BLaER1 (cell line): ENCODE measurements at regions not wholly inside any gene's neighbourhood (a gene's known extent, or its start where the extent isn't known, plus 50 kb on each side); places are given as distances from the start of the nearest gene placed in this dataset.
"Not testable (repeated sequence)": the region's sequence is repeated elsewhere in the genome, so short reads cannot be mapped to it uniquely, and the experiment has no call there.

ENCODE experiments used
- H3K27ac ChIP-seq: shearing (Covaris generic); formaldehyde crosslinking; 2 replicates; pipeline ENCODE4 v1.8.1; 2022
- H3K27me3 ChIP-seq: shearing (Covaris generic); formaldehyde crosslinking; 2 replicates; pipeline ENCODE4 v1.8.1; 2022
- H3K36me3 ChIP-seq: shearing (Covaris generic); formaldehyde crosslinking; 2 replicates; pipeline ENCODE4 v1.8.1; 2022
- H3K4me1 ChIP-seq: shearing (Covaris generic); formaldehyde crosslinking; 2 replicates; pipeline ENCODE4 v1.8.1; 2022
- H3K4me2 ChIP-seq: shearing (Covaris generic); formaldehyde crosslinking; 2 replicates; pipeline ENCODE4 v1.8.1; 2022
- H3K4me3 ChIP-seq: shearing (Covaris generic); formaldehyde crosslinking; 2 replicates; pipeline ENCODE4 v1.8.1; 2022
- H3K9ac ChIP-seq: shearing (Covaris generic); formaldehyde crosslinking; 2 replicates; pipeline ENCODE4 v1.8.1; 2022
- H3K9me3 ChIP-seq: shearing (Covaris generic); formaldehyde crosslinking; 2 replicates; pipeline ENCODE4 v1.8.1; 2022
- H4K20me1 ChIP-seq: shearing (Covaris generic); formaldehyde crosslinking; 2 replicates; pipeline ENCODE4 v1.8.1; 2022
- Cebpa-rat ChIP-seq: shearing (Covaris generic); IDR thresholded peaks from 2 replicates; pipeline ENCODE4 v1.8.1; 2022

DNA sequence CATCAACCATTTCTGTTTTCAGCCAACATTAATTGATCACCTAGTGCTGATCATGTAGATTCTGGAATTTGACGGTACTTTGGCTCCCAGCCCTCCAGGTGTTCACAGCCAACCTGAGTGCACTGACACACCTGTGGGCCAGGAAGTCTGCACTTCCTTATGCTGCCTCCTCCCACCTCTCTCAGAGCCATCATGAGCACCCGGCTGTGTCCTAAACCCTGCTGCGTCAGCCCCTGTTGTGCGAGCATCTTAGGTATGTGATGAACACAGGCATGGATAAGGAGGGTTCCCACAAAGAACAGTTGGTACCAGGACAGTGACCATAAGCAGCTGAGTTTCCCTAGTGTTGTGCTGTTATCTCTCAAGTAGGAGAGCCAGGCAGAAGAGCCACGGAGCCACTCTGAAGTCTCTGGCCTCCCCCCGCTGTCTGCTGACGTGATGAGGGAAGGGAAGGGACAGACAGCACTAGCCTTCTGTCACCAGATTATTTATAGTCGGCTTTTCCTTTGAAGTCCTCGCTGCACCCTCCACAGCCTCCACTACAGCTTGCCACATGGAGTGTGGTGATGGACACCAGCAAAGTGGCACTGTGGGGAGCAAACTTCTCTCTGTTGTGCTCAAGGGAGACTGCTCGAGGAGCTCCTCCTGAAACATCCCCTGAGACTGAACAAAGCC lies 162.8 kb upstream of the ANKFN1 start:
- Histone ChIP-seq H3K9me3 (peaks cover 18% of the 10 kb centered on the region), H3K4me3 (no peak overlapping the region), H3K27me3 (no peaks in the 10 kb centered on the region), H3K4me1 (no peaks in the 10 kb centered on the region), H3K4me2 (no peak overlapping the region), H3K36me3 (no peaks in the 10 kb centered on the region), H3K27ac (no peak overlapping the region), H4K20me1 (no peaks in the 10 kb centered on the region), H3K9ac (no peak overlapping the region)
- no peak for TF ChIP-seq Cebpa-rat

DNA sequence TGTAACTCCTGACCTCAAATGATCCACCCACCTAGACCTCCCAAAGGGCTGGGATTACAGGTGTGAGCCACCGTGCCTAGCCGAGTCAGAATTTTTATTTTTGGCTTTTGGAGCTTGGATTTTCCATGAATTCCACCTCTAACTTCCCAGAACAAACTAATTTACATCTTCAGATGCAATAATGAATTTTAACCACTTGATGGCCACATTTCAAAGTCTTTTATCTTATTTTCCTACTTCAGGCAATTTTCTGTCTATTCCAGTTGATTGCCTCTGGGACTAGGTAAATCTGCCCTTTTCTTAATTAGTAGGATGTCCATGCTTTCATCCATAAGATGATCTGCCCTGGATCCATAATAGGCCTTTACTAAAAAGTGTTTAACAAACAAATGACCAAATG lies 156.4 kb upstream of the ANKFN1 start:
- Histone ChIP-seq H3K9ac (no peak overlapping the region), H3K27ac (no peak overlapping the region), H3K4me1 (no peaks in the 10 kb centered on the region), H3K27me3 (no peaks in the 10 kb centered on the region), H3K4me2 (no peak overlapping the region), H3K9me3 (peaks cover 18% of the 10 kb centered on the region), H3K36me3 (no peaks in the 10 kb centered on the region), H4K20me1 (no peaks in the 10 kb centered on the region), H3K4me3 (no peak overlapping the region)
- TF ChIP-seq Cebpa-rat = no peak

DNA sequence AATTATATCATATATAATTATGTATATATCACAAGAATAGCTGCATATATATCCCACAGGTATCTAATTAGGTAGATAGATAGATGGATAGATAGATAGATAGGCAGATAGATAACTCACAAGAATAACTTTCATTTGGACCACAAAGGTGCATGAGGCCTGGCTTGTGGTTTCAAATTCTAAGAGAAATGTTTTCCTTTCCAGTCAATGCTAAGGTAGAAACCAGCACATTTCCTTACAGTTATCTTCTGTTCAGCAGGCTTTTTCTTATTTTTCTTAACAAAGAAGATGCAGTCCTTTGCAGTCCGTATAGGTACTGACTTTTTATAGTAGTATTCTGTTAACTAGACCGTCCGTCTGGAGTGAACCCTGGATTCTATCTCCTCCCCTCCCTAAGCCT lies 152.9 kb upstream of the ANKFN1 start:
- Histone ChIP-seq H3K9ac (no peak overlapping the region), H3K36me3 (no peaks in the 10 kb centered on the region), H4K20me1 (no peaks in the 10 kb centered on the region), H3K27ac (no peak overlapping the region), H3K4me2 (no peak overlapping the region), H3K27me3 (no peaks in the 10 kb centered on the region), H3K4me3 (no peak overlapping the region), H3K4me1 (no peaks in the 10 kb centered on the region), H3K9me3 (no peaks in the 10 kb centered on the region; the same call in 1 of the 2 replicates)
- TF ChIP-seq Cebpa-rat = no peak

DNA sequence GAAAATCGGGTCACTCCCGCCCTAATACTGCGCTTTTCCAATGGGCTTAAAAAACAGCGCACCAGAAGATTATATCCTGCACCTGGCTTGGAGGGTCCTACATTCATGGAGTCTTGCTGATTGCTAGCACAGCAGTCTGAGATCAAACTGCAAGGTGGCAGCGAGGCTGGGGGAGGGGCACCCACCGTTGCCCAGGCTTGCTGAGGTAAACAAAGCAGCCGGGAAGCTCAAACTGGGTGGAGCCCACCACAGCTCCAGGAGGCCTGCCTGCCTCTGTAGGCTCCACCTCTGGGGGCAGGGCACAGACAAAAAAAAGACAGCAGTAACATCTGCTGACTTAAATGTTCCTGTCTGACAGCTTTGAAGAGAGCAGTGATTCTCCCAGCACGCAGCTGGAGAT lies 150.6 kb upstream of the ANKFN1 start:
- not testable (repeated sequence) for H3K4me2 ChIP-seq, H3K4me3 ChIP-seq, H4K20me1 ChIP-seq, H3K9ac ChIP-seq, H3K4me1 ChIP-seq, H3K27me3 ChIP-seq, H3K9me3 ChIP-seq, H3K27ac ChIP-seq, H3K36me3 ChIP-seq

DNA sequence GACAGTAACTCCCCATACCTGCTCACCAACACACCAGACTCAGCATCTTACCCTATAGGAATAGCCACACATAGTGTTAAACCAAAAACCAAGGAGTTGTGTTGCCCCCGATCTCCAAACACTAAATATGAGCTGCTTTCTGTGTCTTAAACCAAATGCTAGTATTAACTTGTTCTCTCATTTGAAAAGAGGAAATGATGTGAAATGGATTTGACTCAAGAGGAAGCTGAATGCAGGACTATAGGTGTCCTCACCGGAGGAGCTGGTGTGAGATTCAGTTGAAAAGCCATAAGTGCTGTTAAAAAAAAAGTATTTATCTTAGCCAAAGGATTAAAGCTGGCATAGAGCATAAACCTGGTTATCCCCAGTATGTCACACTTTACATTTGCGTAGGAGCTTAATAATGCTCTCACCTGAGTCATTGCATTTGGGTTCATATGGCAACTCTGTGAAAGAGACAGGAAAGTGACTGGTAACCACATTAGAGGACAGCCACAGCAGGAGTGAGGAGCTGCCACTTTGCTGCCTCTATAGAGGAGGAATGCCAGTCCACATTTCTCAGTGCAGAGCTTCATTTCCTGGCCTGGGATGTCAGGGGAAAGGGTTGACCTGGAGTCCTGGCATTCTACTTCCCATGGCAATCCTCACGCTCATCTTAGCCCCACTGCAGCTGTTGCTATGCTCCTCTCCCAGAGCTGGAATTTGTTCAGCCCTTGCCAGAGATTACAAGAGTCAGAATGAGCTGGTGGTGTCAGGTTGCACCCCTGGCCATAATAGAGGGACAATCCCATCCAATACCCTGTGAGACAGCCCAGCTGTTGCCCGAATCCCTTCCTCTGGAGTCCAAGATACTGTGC lies 143.3 kb upstream of the ANKFN1 start:
- Histone ChIP-seq H3K27me3 (no peaks in the 10 kb centered on the region), H3K9ac (no peak overlapping the region), H3K4me3 (no peak overlapping the region), H3K36me3 (no peaks in the 10 kb centered on the region), H3K9me3 (no peaks in the 10 kb centered on the region), H3K27ac (no peak overlapping the region), H3K4me2 (no peak overlapping the region), H4K20me1 (no peaks in the 10 kb centered on the region), H3K4me1 (no peaks in the 10 kb centered on the region)
- TF ChIP-seq Cebpa-rat = no peak

DNA sequence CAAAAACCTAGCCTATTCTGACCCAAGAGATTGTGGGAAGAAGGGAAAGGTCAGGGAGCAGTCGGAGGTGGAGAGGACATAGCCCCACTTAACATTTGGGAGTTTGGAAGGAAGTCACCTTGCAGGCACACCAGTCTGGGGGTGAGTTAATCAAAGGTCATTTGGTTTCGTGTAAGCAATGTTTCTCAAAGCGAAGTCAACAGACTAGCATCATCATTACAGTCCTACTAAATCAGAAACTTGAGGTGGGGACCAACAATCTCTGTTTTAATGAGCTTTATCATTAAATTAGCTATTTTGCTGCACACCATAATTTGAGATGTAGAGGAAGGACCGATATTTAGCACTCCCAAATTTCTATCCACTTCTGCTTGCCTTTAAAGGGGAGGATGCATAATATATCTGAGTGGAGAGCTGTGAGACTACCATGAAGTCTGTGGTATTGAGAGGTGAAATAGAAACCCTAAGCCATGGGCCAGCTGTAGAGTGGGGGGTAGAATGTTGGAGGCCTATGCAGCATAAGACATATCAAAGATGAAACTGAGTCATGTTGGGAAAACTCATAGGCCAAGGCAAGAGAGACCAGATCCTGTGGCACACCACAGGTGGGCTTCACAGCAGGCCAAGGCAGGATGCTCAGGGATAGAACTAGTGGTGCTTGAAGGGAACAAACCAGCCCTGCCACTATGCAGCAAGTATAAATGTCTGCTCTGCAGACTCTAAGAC lies 141.7 kb upstream of the ANKFN1 start:
- no peak overlapping the region for H3K4me3 ChIP-seq
- no peaks in the 10 kb centered on the region for H3K4me1 ChIP-seq
- H3K27me3 ChIP-seq = no peaks in the 10 kb centered on the region
- H3K36me3 ChIP-seq = no peaks in the 10 kb centered on the region
- no peak overlapping the region for H3K4me2 ChIP-seq
- no peak overlapping the region for H3K27ac ChIP-seq
- H3K9ac ChIP-seq = no peak overlapping the region
- no peaks in the 10 kb centered on the region for H4K20me1 ChIP-seq
- no peak for TF ChIP-seq Cebpa-rat
- H3K9me3 ChIP-seq = no peaks in the 10 kb centered on the region

DNA sequence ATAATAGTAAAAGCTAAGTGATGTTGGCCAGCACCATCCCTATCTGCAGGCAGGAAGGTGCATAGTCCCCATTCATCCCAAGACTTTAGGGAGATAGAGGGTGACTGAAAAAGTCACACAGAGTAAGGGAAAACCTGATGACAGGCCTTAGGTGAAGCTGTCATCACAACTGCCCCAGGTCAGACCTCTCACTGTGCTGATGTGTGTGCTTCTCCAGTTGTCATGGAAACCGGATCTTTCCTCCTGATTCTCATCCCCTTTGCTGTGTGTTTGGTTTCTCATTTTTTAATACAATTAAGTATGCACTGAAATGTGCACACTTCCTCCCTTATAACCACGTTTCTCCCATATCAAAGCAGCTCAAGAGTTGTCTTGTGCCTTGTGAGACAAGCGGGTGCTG lies 135.1 kb upstream of the ANKFN1 start:
- Histone ChIP-seq H3K36me3 (no peaks in the 10 kb centered on the region), H3K27ac (no peak overlapping the region), H3K9ac (no peak overlapping the region), H3K9me3 (no peaks in the 10 kb centered on the region), H3K27me3 (no peaks in the 10 kb centered on the region), H4K20me1 (no peaks in the 10 kb centered on the region), H3K4me2 (no peak overlapping the region), H3K4me3 (no peak overlapping the region), H3K4me1 (no peaks in the 10 kb centered on the region)
- TF ChIP-seq Cebpa-rat = no peak

DNA sequence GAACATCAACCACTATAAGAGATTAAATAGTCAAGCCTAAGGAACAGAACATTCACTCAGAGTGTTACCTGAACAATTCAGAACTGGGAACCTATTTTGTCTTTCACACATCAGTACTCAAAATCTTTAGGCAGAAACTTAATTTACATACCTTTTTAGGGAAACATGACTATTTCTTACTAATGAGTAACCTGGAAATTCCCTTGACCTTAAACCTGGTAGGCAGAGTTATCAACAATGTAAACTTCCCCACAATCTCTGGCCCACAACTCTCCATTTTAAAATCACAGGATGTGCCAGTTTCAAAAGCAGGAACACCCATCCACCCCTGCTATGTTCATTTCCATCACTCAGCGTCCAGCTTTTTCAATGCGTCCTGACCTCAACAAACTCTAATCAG lies 132.9 kb upstream of the ANKFN1 start:
- Histone ChIP-seq H3K4me3 (no peak overlapping the region), H3K9ac (no peak overlapping the region), H3K27me3 (no peaks in the 10 kb centered on the region), H3K36me3 (no peaks in the 10 kb centered on the region), H4K20me1 (no peaks in the 10 kb centered on the region), H3K4me2 (no peak overlapping the region), H3K4me1 (no peaks in the 10 kb centered on the region), H3K27ac (no peak overlapping the region), H3K9me3 (no peaks in the 10 kb centered on the region)
- no peak for TF ChIP-seq Cebpa-rat

DNA sequence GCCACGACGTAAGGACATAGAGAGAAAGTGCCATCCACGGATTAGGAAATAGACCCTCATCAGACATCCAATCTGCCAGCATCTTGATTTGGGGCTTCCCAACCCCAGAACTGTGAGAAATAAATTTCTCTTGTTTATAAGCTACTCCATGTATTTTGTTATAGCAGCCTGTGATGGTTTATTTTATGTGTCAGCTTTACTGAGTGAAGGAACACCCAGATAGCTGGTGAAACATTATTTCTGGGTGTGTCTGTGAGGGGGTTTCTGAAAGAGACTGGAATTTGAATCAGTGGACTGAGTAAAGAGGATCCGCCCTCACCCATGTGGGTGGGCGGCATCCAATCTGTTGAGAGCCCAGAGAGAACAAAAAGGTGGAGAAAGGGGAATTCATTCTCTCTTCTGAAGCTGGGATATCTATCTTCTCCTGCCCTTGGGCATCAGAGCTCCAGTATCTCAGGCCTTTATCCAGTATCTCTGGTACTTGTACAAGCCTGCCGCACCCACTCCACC lies 131.5 kb upstream of the ANKFN1 start:
- Histone ChIP-seq H3K4me3 (no peak overlapping the region), H3K27me3 (no peaks in the 10 kb centered on the region), H3K9me3 (no peaks in the 10 kb centered on the region), H4K20me1 (no peaks in the 10 kb centered on the region), H3K9ac (no peak overlapping the region), H3K4me1 (no peaks in the 10 kb centered on the region), H3K4me2 (no peak overlapping the region), H3K36me3 (no peaks in the 10 kb centered on the region), H3K27ac (no peak overlapping the region)
- no peak for TF ChIP-seq Cebpa-rat

DNA sequence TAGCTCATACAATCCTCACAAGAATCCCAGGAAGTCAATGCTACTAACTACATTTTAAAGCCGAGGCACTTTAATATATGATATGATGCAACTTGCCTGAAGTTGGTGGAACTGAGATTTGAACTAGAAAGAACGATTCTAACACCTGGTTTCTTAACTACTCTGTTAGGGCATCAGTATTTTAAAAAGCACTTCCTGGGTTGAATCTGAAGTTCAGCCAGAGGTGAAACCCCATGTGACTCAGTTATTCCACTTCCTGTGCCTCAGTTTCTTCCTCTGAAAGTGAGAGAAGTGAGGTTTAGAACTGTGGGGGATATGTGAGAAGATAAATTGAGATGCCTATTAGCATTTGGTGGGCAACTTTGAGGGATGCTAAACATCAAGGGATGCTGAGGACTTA lies 129.4 kb upstream of the ANKFN1 start:
- Histone ChIP-seq H4K20me1 (no peaks in the 10 kb centered on the region), H3K27me3 (no peaks in the 10 kb centered on the region), H3K4me2 (no peak overlapping the region), H3K4me3 (no peak overlapping the region), H3K9me3 (no peaks in the 10 kb centered on the region), H3K9ac (no peak overlapping the region), H3K4me1 (no peaks in the 10 kb centered on the region), H3K27ac (no peak overlapping the region), H3K36me3 (no peaks in the 10 kb centered on the region)
- TF ChIP-seq Cebpa-rat = no peak
